PC-9 (cell line): ENCODE measurements at regions not wholly inside any gene's neighbourhood (a gene's known extent, or its start where the extent isn't known, plus 50 kb on each side); places are given as distances from the start of the nearest gene placed in this dataset.

Experiments
- BruUV-seq: library from RNA; stranded (reverse); fragments of 400-500 nt; replicated peaks from 2 replicates; lab custom pipeline; 2021; lab: Mats Ljungman, UMichigan
- CTCF ChIA-PET: fragments of 300-600 bp; sonication (Branson Sonifier 250); formaldehyde crosslinking; loops from one replicate; lab custom pipeline; 2022; ENCODE audit warnings: antibody characterized with exemption; lab: Charles Lee
- POLR2A ChIA-PET: fragments of 300-600 bp; sonication (Branson Sonifier 250); formaldehyde crosslinking; loops from one replicate; lab custom pipeline; 2022; ENCODE audit warnings: antibody characterized with exemption; ENCODE audit not compliant: unreplicated experiment; lab: Charles Lee
- DNase-seq, 2 experiments: peaks; one replicate each; pipeline versions ENCODE4 v3.0.0 to v3.0.0-alpha.2; 2015 to 2022; ENCODE audit warnings: mixed read lengths in 1 of 2
- H2AFZ ChIP-seq: fragments of 200-600 bp; sonication (generic); 2 replicates; pipeline ENCODE4 v1.8.1; 2017; ENCODE audit warnings: antibody characterized with exemption
- H3F3A ChIP-seq: fragments of 200-600 bp; sonication (generic); 2 replicates; pipeline ENCODE4 v1.8.1; 2017; ENCODE audit warnings: antibody characterized with exemption, mild to moderate bottlenecking, low read depth; ENCODE audit not compliant: insufficient read depth
- H3K27ac ChIP-seq: fragments of 200-600 bp; sonication (generic); 2 replicates; pipeline ENCODE4 v1.6.1; 2016; ENCODE audit warnings: mixed run types
- H3K27me3 ChIP-seq: fragments of 200-600 bp; sonication (generic); 2 replicates; pipeline ENCODE4 v1.6.1; 2016; ENCODE audit warnings: low read depth, mixed run types; ENCODE audit not compliant: insufficient read depth
- H3K36me3 ChIP-seq: fragments of 200-600 bp; sonication (generic); 2 replicates; pipeline ENCODE4 v1.6.1; 2016; ENCODE audit warnings: low read depth, mixed run types
- H3K4me1 ChIP-seq: fragments of 200-600 bp; sonication (generic); replicated peaks from 2 replicates; pipeline ENCODE4 v1.6.1; 2016; ENCODE audit warnings: mixed run types; ENCODE audit not compliant: insufficient read depth
- H3K4me2 ChIP-seq: fragments of 200-600 bp; sonication (generic); 2 replicates; pipeline ENCODE4 v1.6.1; 2017; ENCODE audit warnings: mixed run types
- H3K4me3 ChIP-seq: fragments of 200-600 bp; sonication (generic); 2 replicates; pipeline ENCODE4 v1.6.1; 2016; ENCODE audit warnings: mixed run types
- H3K79me2 ChIP-seq: fragments of 200-600 bp; sonication (generic); 2 replicates; pipeline ENCODE4 v1.6.1; 2017; ENCODE audit warnings: low read depth, mixed run types
- H3K9me2 ChIP-seq: fragments of 200-600 bp; sonication (generic); 2 replicates; pipeline ENCODE4 v1.8.1; 2017; ENCODE audit warnings: mild to moderate bottlenecking; ENCODE audit not compliant: insufficient read depth
- H3K9me3 ChIP-seq: fragments of 200-600 bp; sonication (generic); 2 replicates; pipeline ENCODE4 v1.8.1; 2016; ENCODE audit warnings: low read depth; ENCODE audit not compliant: insufficient read depth
- H4K20me1 ChIP-seq: fragments of 200-600 bp; sonication (generic); 2 replicates; pipeline ENCODE4 v1.8.1; 2017; ENCODE audit not compliant: insufficient read depth
- CTCF ChIP-seq: fragments of 200-600 bp; sonication (generic); conservative IDR thresholded peaks from 2 replicates; pipeline ENCODE4 v1.6.1; 2017; ENCODE audit warnings: mixed run types, antibody characterized with exemption, mild to moderate bottlenecking, moderate library complexity
- EZH2 ChIP-seq: fragments of 200-600 bp; sonication (generic); IDR thresholded peaks from 2 replicates; pipeline ENCODE4 v1.8.0; 2017; ENCODE audit warnings: antibody characterized with exemption, low read depth
- intact Hi-C: fragments of 100-400 bp; cut with micrococcal nuclease; formaldehyde crosslinking; loops from one replicate; pipeline ENCODE4 v1.10.0; 2022; ENCODE audit not compliant: unreplicated experiment

DNA sequence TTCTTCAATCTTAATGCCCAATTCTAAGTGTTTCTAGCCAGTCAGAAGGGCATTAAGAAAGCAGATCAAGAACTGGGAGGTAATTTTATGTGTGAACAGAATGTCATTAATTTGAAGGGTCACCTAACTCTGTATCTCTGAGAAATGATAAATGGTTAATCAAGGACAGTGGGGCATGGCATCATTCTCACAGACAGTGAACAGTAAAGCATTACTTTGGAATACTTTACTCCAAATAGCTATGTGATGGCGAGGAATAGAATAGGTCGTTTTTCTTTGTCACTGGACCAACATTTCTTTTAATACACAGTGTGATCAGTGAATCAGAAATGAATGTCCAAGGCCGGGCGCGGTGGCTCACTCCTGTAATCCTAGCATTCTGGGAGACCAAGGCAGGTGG, 166.1 kb upstream of the KRR1 start:
- Histone ChIP-seq H3K4me3 (no peak overlapping the region), H3K9me2 (no peaks in the 10 kb centered on the region; the same call in 1 of the 2 replicates), H3K36me3 (no peaks in the 10 kb centered on the region), H3K27me3 (no peaks in the 10 kb centered on the region), H3K9me3 (no peaks in the 10 kb centered on the region), H3K27ac (no peak overlapping the region), H4K20me1 (no peaks in the 10 kb centered on the region), H3K4me2 (no peak overlapping the region), H3F3A (no peaks in the 10 kb centered on the region), H3K79me2 (no peaks in the 10 kb centered on the region), H3K4me1 (no peaks in the 10 kb centered on the region), H2AFZ (no peak overlapping the region)
- intact Hi-C loops: no loop called here
- no peak for TF ChIP-seq CTCF
- TF ChIP-seq EZH2: no peak
- no peak for DNase-seq
- no TSS peak for BruUV-seq
- POLR2A ChIA-PET: no interaction called here
- CTCF ChIA-PET: no interaction called here

DNA sequence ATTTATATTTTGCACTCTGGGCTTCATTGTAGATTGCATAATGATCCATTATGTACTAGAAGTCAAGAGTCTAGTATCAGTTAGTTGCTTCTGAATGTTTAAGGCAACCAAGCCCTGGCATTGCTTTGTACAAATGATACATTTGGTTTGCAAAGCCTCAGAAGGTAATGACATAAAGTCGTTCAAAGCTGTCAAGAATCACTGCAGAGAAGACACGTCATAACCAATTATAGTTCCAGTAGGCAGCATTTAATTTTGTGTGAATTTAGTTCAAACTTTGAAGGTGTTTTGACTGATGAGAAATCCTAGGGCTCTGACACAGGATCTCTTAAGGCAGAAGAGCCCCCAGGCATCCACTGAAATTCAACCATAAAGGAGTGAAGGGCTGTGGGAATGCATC, 163.0 kb upstream of the KRR1 start:
- Histone ChIP-seq H3K27ac (no peak overlapping the region), H3K4me3 (no peak overlapping the region), H3K36me3 (no peaks in the 10 kb centered on the region), H3K4me1 (no peaks in the 10 kb centered on the region), H3F3A (no peaks in the 10 kb centered on the region), H3K4me2 (no peak overlapping the region), H3K79me2 (no peaks in the 10 kb centered on the region), H3K9me2 (no peaks in the 10 kb centered on the region; the same call in 1 of the 2 replicates), H4K20me1 (no peaks in the 10 kb centered on the region), H3K27me3 (no peaks in the 10 kb centered on the region), H3K9me3 (no peaks in the 10 kb centered on the region), H2AFZ (no peak overlapping the region)
- ChIA-PET CTCF (no interaction called here), POLR2A (no interaction called here)
- TF ChIP-seq CTCF (no peak), EZH2 (no peak)
- no peak for DNase-seq
- intact Hi-C loops: no loop called here
- BruUV-seq: no TSS peak

DNA sequence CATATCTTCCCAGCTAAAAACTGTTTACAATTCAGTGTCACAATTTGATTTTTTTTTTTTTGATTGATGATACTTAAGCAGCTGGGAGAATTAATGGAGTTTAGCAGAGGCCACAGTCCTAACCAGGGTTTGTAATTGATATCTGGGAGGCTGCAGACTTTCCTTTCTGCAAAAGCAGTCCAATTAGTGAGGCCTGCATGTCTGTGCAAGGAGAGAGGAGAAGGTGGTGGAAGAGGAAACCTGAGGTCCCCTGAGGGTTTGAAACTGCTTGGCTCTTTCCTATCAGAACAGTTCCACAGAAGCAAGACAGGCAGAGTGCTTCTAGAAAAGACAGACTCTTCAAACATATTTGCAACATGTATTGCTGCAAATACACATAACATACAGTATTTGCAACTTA, 160.8 kb upstream of the KRR1 start:
- H4K20me1 ChIP-seq: no peaks in the 10 kb centered on the region
- no peaks in the 10 kb centered on the region for H3K9me3 ChIP-seq
- intact Hi-C loops: no loop called here
- ChIA-PET POLR2A (no interaction called here), CTCF (no interaction called here)
- H3K27me3 ChIP-seq: no peaks in the 10 kb centered on the region
- TF ChIP-seq EZH2 (no peak), CTCF (no peak)
- no peaks in the 10 kb centered on the region for H3K36me3 ChIP-seq
- H3K27ac ChIP-seq: no peak overlapping the region
- no peaks in the 10 kb centered on the region for H3F3A ChIP-seq
- H2AFZ ChIP-seq: no peak overlapping the region; the same call in 1 of the 2 replicates
- no peak for DNase-seq
- no TSS peak for BruUV-seq
- H3K4me3 ChIP-seq: no peak overlapping the region
- H3K9me2 ChIP-seq: no peaks in the 10 kb centered on the region; the same call in 1 of the 2 replicates
- H3K4me1 ChIP-seq: no peaks in the 10 kb centered on the region
- H3K4me2 ChIP-seq: no peak overlapping the region
- no peaks in the 10 kb centered on the region for H3K79me2 ChIP-seq
